Adipocyte (in vitro differentiated cells): ENCODE measurements at regions not wholly inside any gene's neighbourhood (a gene's known extent, or its start where the extent isn't known, plus 50 kb on each side); places are given as distances from the start of the nearest gene placed in this dataset.
"Not testable (repeated sequence)": the region's sequence is repeated elsewhere in the genome, so short reads cannot be mapped to it uniquely, and the experiment has no call there.

Experiments used
- DNase-seq: peaks from one replicate; pipeline ENCODE4 v3.0.0-alpha.2; 2015; ENCODE audit warnings: low read depth
- H3K27me3 ChIP-seq: replicated peaks from 2 replicates; pipeline ENCODE4 v1.7.0; 2013; ENCODE audit warnings: mild to moderate bottlenecking, low read length, moderate library complexity; ENCODE audit not compliant: control insufficient read depth, insufficient read depth
- H3K36me3 ChIP-seq: 2 replicates; pipeline ENCODE4 v1.7.0; 2013; ENCODE audit warnings: low read length, mild to moderate bottlenecking, moderate library complexity; ENCODE audit not compliant: control insufficient read depth, insufficient read depth, severe bottlenecking
- H3K4me1 ChIP-seq: 2 replicates; pipeline ENCODE4 v1.7.0; 2013; ENCODE audit warnings: mild to moderate bottlenecking, low read length, moderate library complexity; ENCODE audit not compliant: control insufficient read depth, insufficient read depth
- H3K4me3 ChIP-seq: 2 replicates; pipeline ENCODE4 v1.7.0; 2013; ENCODE audit warnings: mild to moderate bottlenecking, low read length, moderate library complexity
- H3K9ac ChIP-seq: 2 replicates; pipeline ENCODE4 v1.7.0; 2013; ENCODE audit warnings: mild to moderate bottlenecking, low read length, moderate library complexity
- H3K9me3 ChIP-seq: 2 replicates; pipeline ENCODE4 v1.7.0; 2013; ENCODE audit warnings: mild to moderate bottlenecking, low read length, moderate library complexity; ENCODE audit not compliant: control insufficient read depth

DNA sequence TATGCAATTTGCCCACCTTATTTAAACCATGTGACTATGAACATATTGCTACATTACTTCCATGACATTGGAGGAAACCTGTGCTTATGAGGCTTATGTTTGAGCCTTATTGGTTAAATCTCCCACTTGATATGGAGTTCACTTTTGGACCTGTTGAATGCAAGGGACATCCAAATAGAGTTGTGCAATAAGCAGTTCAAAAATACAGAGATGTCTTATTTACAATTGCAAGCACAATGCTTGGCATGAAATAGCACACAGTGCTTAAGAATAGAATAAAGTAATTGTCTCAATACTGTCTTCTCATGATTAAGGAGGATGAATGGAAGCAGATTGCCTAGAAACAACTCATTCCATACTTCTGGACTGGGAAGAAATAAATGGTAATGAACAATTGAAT is 793.5 kb downstream of the METTL4 start:
- no peaks in the 10 kb centered on the region for H3K36me3 ChIP-seq

DNA sequence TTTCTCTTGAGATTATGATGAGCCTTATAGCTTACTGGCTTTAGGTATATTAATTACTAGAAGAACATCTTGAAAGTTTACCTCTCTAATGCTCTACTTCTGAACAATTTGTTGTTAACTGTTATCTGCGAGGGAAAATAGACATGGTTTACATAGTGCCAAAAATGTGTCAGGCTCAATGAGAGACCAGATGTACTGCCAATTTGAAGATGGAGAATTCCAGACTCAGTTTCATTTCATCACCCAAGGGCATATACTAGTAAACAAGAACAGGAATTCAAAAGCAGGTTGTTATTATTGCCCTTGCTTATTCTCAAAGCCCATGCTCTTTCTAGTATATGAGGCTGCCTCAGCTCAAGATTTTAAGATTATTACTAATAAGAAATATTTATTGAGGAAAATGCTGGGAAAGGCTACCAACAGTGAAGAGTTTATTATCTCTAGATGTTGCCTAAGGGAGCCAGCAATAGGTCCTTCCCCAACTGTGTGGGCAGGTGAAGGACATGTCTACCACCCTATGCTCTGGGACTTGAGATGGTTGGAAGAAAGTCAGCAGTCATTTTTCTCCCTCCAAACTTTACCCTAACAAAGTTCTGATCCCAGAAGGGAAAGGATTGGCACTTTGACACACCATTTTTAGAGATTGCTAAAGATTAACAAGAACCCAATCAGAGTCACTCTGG is 792.7 kb downstream of the METTL4 start:
- no peaks in the 10 kb centered on the region for H3K9me3 ChIP-seq
- DNase-seq, result no peak
- no peaks in the 10 kb centered on the region for H3K36me3 ChIP-seq
- H3K4me3 ChIP-seq, result no peak overlapping the region
- no peaks in the 10 kb centered on the region for H3K27me3 ChIP-seq
- H3K4me1 ChIP-seq, result no peaks in the 10 kb centered on the region
- no peak overlapping the region for H3K9ac ChIP-seq

More for the DNA sequence above, 793.5 kb downstream of the METTL4 start:
- no peak overlapping the region for H3K9ac ChIP-seq
- no peak overlapping the region for H3K4me3 ChIP-seq
- no peaks in the 10 kb centered on the region for H3K9me3 ChIP-seq
- no peaks in the 10 kb centered on the region for H3K27me3 ChIP-seq
- no peaks in the 10 kb centered on the region for H3K4me1 ChIP-seq
- no peak for DNase-seq

DNA sequence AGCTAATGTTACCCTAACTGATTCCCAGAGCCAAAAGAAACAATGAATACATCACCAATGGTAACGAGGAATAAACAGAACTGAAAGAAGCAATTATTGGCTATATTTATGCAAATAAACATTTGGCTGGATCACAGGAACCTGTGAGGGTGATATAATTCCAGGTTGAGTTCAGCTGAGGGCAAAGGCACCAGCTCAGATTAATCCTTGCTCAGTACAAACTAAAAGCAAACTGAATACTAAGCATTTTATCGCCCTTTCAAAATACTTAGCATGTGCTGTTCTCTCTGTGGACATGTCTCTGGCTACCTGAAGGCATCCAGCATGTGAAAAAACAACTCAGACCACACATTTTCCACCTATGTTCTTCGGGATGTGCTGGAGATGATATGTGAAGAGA is 791.7 kb downstream of the METTL4 start:
- Histone ChIP-seq H3K27me3 (no peaks in the 10 kb centered on the region), H3K36me3 (no peaks in the 10 kb centered on the region), H3K4me1 (no peaks in the 10 kb centered on the region), H3K9me3 (no peaks in the 10 kb centered on the region), H3K4me3 (no peak overlapping the region), H3K9ac (no peak overlapping the region)
- no peak for DNase-seq

DNA sequence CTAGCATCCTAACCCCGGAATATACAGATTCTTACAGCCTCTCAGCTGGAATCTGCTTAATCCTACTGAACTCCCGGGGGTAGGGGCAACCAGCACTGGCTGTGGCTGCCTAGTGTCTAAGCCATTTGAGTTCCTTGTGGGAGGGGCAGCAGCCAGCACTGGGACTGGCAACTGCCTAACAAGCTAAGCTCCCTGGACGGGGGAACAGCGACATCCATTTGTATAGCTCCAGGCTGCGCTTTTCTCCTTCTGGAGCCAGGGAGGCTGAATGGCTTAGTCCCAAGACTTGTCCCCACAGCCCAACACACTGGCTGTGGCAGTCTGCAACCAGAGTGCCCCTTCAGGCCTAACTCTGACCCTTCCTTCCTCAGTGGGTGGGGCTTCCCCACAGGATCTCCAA is 787.2 kb downstream of the METTL4 start:
- Histone ChIP-seq H3K36me3 (no peaks in the 10 kb centered on the region), H3K4me1 (no peaks in the 10 kb centered on the region), H3K27me3 (no peaks in the 10 kb centered on the region), H3K9me3 (peaks cover 4% of the 10 kb centered on the region), H3K9ac (no peak overlapping the region), H3K4me3 (no peak overlapping the region)
- no peak for DNase-seq

DNA sequence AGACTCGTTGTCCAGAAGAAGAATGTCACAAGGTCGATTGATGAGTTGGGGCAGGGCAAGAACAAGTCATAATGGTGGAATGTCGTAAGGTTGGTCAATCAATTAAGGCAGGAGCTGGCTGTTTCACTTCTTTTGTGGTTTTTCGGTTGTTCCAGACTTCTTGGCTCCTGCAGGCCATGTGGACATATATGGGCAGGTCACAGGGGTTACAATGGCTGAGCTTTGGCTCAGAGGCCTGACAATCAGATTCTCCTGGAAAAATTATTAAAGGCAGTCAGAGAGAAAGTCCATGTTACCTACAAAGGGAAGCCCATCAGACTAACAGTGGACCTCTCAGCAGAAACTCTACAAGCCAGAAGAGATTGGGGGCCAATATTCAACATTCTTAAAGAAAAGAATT is 785.3 kb downstream of the METTL4 start:
- H3K9me3 ChIP-seq, H3K4me1 ChIP-seq, H3K9ac ChIP-seq, H3K36me3 ChIP-seq, H3K27me3 ChIP-seq, H3K4me3 ChIP-seq, DNase-seq: not testable (repeated sequence)

DNA sequence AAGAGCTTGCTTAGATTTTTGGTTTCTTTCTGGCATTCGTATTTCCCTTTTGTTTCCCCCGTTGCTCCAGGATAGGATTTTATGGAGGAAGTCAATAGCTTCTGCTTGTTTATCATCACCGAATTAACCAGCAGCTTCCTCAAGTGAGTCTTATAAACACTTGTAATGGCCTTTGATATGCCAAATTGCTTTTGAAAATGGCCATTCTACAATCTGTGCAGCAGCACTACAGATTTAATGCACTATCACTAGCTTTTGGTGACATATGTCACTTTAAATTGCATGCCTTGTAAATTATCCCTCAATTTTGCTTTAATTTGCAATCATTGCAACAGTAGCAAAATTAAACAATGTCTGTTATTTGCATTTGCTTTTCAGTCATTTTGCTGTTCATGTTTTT is 774.7 kb downstream of the METTL4 start:
- Histone ChIP-seq H3K4me1 (no peaks in the 10 kb centered on the region), H3K4me3 (no peak overlapping the region), H3K27me3 (no peaks in the 10 kb centered on the region), H3K36me3 (no peaks in the 10 kb centered on the region), H3K9ac (no peak overlapping the region), H3K9me3 (peaks cover 12% of the 10 kb centered on the region)
- DNase-seq, result no peak

DNA sequence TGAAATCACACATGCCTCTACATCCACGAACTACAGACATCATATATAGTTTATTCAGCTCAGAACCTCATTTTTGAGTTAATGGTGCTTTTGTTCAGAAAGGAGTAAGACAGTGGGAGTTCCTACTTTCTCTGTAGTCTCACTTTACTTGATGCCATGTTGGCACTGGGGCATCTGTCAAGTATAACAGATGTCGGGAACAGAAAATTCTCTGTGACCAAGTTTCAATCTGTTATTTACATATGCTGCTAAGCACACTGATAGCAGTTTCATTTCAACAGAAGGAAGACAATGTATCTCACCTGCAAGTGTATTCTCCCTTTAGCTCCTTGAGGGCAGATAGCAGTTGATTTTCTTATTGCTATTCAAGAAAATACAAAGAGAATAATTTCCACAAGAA is 774.1 kb downstream of the METTL4 start:
- no peaks in the 10 kb centered on the region for H3K27me3 ChIP-seq
- H3K4me1 ChIP-seq, result no peaks in the 10 kb centered on the region
- DNase-seq, result no peak
- H3K9ac ChIP-seq, result no peak overlapping the region
- H3K4me3 ChIP-seq, result no peak overlapping the region
- H3K9me3 ChIP-seq, result peaks cover 12% of the 10 kb centered on the region
- no peaks in the 10 kb centered on the region for H3K36me3 ChIP-seq

DNA sequence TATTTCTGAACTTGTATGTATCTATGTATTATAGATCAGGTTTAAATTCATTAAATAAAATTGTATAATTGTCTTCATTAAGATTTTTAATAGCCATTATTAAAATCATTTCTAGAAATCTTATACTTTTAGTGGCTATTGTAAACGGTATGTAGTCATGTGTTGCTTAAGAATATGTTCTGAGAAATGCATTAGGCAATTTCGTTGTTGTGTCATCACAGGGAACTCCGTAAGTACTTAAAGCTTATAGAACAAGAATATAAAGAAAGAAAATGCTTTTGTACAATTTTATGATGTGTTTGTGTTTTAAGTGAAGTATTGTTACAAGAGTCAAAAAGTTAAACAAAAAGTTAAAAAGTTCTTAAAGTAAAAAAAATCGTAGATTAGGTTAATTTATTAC is 765.8 kb downstream of the METTL4 start:
- Histone ChIP-seq H3K27me3 (no peaks in the 10 kb centered on the region), H3K9me3 (no peaks in the 10 kb centered on the region)

DNA sequence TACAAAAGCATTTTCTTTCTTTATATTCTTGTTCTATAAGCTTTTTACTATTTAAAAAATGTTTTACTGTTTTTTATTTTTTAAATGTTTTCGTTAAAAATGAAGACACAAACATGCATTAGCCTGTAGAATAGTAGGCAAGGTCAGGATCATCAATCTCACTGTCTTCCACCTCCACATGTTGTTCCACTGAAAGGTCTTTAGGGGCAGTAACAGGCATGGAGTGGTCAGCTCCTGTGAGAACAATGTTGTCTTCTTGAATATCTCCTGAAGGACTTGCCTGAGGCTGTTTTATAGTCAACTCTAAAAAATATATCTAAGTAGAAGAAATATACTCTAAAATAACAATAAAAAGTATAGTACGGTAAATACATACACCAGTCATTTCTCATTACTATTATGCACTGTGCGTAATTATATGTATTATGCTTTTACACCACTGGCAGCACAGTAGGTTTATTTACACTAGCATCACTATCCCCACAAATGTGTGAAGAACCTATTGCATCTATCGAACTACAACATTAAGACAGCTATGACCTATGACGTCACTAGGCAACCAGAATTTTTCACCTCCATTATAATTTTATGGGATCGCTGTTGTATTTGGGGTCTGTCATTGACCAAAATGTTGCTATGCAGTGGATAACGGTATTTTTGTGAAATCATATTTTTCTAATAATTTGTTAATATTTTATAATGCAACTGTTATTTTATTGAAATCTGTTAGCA is 764.3 kb downstream of the METTL4 start:
- Histone ChIP-seq H3K9me3 (no peaks in the 10 kb centered on the region), H3K4me3 (no peak overlapping the region), H3K36me3 (no peaks in the 10 kb centered on the region), H3K27me3 (no peaks in the 10 kb centered on the region), H3K9ac (no peak overlapping the region), H3K4me1 (no peaks in the 10 kb centered on the region)
- no peak for DNase-seq

More for the DNA sequence above, 765.8 kb downstream of the METTL4 start:
- Histone ChIP-seq H3K4me1 (no peaks in the 10 kb centered on the region), H3K9ac (no peak overlapping the region), H3K36me3 (no peaks in the 10 kb centered on the region), H3K4me3 (no peak overlapping the region)
- no peak for DNase-seq

DNA sequence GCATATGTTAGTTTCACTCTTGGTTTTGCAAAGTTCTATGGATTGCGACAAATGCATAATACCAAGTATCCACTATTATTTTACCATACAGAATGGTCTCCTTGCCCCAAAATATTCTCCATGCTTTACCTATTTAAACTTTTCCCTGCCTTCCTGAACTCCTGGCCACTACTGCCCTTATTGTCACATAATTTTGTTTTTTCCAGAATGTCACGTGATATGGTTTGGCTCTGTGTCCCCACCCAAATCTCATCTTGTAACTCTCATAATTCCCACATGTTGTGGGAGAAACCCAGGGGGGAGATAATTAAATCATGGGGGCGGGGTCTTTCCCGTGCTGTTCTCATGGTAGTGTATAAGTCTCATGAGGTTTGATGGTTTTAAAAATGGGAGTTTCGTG is 760.0 kb downstream of the METTL4 start:
- Histone ChIP-seq H3K9me3 (no peaks in the 10 kb centered on the region), H3K4me3 (no peak overlapping the region), H3K4me1 (no peaks in the 10 kb centered on the region), H3K36me3 (no peaks in the 10 kb centered on the region), H3K27me3 (no peaks in the 10 kb centered on the region), H3K9ac (no peak overlapping the region)
- DNase-seq, result no peak

DNA sequence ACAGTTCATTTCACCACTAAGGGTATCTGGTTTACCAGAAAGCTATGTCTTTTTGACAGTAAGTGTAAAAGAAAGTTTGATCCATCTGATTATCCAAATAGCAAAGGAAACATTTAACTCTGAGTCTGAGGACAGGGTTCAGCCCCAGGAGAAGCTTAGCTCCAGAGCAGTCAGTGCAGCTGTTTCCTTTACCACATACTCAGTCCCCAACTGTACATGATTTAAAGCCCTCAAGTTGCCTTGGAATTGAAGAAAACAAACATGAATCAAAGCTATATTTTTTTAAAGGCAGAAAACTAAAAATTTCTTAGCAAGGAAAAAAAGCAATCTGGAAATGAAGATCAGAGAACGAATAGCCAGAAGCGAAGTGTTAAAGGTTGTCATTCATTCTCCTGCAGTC is 746.0 kb downstream of the METTL4 start:
- Histone ChIP-seq H3K9ac (no peak overlapping the region), H3K36me3 (no peaks in the 10 kb centered on the region), H3K4me3 (no peak overlapping the region), H3K4me1 (no peaks in the 10 kb centered on the region), H3K9me3 (no peaks in the 10 kb centered on the region), H3K27me3 (no peaks in the 10 kb centered on the region)
- no peak for DNase-seq

DNA sequence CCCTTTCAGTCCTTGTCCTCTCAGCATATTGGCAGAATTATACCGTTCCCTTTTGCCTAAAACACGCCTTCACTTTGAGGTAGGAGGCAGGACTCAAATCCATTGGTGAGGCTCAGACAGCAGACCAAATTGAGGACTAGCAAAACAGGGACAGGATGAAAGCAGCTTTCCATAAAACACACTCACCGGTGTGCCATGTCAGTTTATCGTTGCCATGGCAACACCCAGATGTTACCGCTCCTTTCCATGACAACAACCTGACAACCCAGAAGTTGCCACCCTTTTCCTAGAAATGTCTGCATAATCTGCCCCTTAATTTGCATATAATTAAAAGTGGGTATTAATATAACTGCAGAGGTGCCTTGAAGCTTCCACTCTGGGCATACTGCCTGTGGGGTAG is 730.4 kb downstream of the METTL4 start:
- Histone ChIP-seq H3K27me3 (no peaks in the 10 kb centered on the region), H3K9ac (no peak overlapping the region), H3K4me3 (no peak overlapping the region), H3K36me3 (no peaks in the 10 kb centered on the region), H3K9me3 (no peaks in the 10 kb centered on the region), H3K4me1 (no peaks in the 10 kb centered on the region)
- DNase-seq, result no peak
